GM20000 (cell line): ENCODE measurements at regions not wholly inside any gene's neighbourhood (a gene's known extent, or its start where the extent isn't known, plus 50 kb on each side); places are given as distances from the start of the nearest gene placed in this dataset.

Source experiments
- DNase-seq: peaks from one replicate; pipeline ENCODE4 v3.0.0; 2012; ENCODE audit warnings: low spot score
- CTCF ChIP-seq: IDR thresholded peaks from 2 replicates; pipeline ENCODE4 v1.5.1; 2012; ENCODE audit warnings: mild to moderate bottlenecking, control low read depth; ENCODE audit errors: extremely low read depth, missing control alignments

- TF ChIP-seq CTCF, result no peak
- DNase-seq, result no peak
Observed at GRCh38 chrX:122087341-122087740, 1039.9 kb downstream of the GLUD2 start.

DNA sequence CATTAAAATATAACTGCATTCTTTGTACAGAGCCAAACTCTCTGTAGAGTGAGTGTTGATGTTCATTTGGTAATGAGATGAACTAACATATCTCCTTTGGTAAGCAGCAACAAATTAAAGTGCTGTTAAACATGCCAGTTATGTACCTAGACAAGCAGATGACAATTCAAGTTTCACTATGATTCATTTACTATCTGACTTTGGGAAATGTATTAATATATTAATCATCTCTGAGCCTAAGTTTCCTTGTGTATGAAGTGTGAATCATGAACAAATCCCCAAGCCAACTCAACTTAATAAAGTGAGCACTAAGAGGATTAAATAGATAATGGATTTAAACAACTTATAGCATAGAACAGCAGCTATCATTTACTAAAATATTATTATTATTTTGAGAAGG, 1044.2 kb downstream of the GLUD2 start:
- no peak for TF ChIP-seq CTCF
- no peak for DNase-seq

- DNase-seq, result no peak
Observed at GRCh38 chrX:122092360-122092759, 1045.0 kb downstream of the GLUD2 start.

GRCh38 chrX:122092978-122093377, 1045.6 kb downstream of the GLUD2 start:
- TF ChIP-seq CTCF, result no peak
- DNase-seq, result no peak

More at GRCh38 chrX:122092360-122092759, 1045.0 kb downstream of the GLUD2 start:
- no peak for TF ChIP-seq CTCF

DNA sequence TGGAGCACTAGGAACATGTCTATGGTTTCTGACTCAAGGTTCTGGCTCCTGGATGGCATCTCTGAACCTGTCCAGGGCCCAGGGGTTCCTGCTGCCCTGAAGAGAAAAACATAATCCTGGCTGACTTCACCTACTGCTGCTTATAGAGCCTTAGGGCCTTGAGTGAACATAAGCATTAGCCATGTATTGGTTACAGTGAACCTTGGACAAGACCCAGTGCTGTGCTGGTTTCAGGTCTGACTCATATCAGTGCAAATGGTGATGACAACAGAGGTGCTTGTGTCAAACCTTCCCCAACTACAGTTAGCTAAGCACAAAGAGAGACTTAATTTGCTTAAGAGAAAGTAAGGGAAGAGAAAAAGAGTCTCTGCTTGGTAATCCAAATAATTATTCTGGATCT, 1047.2 kb downstream of the GLUD2 start:
- peak; percentile 0 for DNase-seq
- no peak for TF ChIP-seq CTCF

- DNase-seq, result no peak
- no peak for TF ChIP-seq CTCF
Observed at GRCh38 chrX:122113376-122113775, 1066.0 kb downstream of the GLUD2 start.

GRCh38 chrX:122113896-122114295, 1066.5 kb downstream of the GLUD2 start:
- no peak for DNase-seq
- no peak for TF ChIP-seq CTCF
